GM19463 (cell line): ENCODE measurements at regions not wholly inside any gene's neighbourhood (a gene's known extent, or its start where the extent isn't known, plus 50 kb on each side); places are given as distances from the start of the nearest gene placed in this dataset.

Experiments
- ATAC-seq: cut with Tn5 transposase; IDR thresholded peaks from one replicate; pipeline ENCODE4 v1.9.1; 2021; ENCODE audit warnings: mild to moderate bottlenecking, moderate library complexity; ENCODE audit not compliant: unreplicated experiment

DNA sequence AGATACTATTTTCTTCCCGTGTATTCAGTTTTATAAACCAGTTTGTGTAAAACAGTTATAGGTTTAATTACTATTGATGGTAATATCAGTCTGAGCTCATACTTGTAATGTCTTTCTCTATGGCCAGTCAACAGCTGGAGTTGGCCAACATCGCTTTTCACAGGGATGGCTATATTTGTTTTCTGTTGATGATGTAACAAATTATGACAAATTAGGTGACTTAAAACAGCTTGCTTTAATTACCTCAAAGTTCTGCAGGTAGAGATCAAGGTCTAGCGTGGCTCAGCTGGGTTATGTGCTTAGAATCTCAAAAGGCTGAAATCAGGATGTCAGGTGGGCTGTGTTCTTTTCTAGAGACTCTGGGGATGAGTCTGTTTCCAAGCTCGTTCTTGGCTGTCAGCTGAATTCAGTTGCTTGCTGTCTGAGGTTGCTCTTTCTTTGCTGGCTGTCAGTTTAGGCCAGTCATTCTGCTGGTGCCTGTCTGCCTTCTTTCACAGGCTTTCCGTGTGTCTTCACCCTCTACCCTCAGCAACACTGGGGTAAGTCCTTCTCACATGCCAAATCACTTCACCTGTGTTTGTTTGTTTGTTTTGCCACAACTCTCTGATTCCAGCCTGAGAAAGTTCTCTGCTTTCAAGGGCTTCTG lies 370.2 kb upstream of the E2F7 start:
- ATAC-seq, result no peak

DNA sequence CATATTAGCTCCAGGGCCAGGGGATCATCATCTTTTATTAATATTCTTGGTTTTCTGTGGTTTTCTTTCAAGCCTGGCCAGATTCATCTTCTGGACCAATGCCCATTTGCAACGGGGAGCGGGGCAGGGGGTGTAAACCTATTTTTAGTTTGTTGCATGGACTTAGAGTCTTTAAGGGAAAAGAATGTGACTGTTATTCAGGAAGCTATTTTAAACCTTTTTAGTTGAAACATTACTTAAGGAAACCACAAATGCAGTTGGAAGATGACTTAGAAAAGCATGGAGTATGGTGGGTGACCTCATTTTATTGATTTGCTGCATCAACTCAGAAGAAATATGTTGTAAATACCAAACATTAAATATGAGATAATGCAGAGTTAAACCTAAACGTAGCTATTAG lies 368.4 kb upstream of the E2F7 start:
- no peak for ATAC-seq

DNA sequence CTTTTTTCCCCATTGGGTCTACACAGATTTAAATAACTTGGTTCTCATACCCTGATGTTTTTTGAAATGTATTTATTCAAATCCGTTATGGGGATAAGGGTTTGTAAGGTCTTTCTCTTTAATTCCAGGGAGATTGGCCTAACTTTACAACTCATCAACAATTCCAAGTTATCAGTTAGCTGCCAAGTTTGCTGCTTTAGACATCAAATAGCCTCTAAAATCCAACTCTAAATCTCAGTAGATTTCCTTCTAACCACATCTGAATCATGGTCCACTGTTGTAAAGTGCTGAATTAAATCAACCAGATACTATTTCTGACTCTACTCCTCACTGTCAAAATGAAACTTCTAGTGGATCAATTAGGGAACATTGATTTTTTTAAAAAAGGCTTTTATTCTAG lies 364.1 kb upstream of the E2F7 start:
- ATAC-seq, result no peak

DNA sequence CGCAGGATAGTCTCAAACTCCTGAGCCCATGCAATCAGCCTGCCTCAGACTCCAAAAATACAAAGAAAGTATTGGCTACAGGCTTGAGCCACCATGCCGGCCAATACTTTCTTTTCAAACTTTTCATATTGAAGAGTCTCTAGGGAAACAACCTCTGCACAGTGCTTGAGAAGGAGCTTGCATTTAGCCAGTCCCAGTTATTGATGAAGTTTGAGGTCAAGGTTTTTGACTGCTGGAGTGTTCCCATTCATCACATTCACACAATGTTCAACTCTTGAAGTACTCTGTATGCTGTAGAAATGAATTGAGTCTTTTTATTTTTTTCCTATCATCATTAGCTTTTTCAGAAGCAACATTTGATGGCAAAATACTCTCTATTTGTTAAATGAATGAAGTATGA lies 355.8 kb upstream of the E2F7 start:
- no peak for ATAC-seq

DNA sequence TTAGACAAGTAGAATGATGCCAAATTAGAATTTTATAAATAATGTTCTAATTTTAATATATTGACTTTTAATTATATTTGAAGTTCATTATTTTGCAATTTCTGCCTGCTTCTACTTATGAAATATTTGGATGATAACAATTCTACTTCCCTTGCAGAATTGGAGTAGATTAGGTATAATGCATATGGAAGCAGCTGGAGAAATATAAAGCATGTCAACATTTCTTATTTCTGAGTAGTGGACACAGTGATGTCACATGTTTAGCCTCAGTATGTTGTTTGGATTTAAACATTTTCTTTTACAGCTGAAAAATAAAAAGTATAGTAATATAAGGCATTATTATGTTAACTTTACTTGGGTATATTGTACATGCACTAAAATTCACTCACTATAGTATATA lies 344.2 kb upstream of the E2F7 start:
- ATAC-seq, result no peak

DNA sequence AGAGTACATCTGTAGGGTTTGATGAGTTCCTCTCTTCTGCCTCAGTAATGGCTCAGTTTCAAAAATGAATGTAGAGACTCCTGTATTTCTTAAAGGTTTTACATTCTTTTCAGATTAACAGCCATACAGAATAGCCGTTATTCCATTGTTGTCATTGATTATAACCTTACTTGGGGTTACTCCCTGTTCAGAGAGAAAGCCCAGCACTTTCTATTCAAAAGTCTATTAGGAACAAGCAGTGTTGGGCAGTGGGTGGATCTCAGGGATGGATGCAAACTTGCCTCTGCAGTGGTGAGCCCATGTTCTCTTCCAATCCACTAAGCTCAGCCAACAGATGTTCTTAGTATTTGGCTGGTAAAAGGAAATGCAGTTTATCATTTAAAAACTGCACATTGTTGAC lies 342.6 kb upstream of the E2F7 start:
- no peak for ATAC-seq

DNA sequence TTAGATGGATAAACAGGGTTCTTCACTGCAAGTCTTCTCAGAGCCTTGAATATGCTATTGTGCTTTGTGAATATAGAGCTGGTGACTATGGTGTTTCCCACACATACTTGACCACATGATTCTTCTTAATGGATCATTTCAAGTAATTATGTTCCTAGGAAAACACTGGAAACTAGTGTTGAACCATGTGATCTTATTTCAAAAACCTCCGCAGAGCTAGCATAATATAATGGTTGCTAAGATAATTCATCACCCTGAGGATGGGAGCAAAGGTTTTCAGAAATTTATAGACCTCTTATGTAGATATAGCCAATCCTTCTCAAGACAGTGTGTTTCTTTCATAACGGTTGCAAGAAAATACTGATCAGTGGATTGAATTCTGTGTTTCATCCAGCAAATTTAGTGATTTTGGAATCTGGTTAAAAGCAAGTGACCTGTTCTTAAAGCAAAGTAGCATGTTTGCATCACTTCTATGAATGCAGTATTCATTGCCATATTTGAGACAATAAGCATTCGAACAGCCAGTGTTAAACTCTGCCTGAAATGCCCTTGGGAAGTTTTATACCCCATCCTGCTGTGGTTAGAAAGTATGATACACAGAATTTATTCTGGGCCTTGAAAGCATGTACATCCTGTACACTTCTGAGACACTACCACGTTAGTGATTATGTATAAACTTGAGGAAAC lies 341.0 kb upstream of the E2F7 start:
- ATAC-seq, result no peak

DNA sequence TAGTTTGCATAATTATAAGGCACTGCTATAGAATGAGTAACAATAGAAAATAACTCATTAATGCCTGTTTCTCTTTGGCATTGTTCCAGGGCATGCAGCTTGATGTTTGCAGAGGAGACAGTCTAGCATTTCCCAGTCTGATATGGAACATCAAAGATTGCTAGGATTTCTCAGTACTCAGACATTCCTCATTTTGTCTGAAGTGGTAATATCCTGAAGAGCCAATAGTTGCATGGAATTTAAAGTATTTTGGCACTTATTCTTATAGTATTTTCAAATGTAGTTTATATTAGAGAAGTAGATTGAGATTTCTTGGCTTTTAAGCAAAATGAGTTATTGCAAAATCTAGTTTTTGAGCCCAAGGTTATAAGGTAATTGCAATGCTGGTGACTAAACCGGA lies 337.3 kb upstream of the E2F7 start:
- ATAC-seq, result no peak

DNA sequence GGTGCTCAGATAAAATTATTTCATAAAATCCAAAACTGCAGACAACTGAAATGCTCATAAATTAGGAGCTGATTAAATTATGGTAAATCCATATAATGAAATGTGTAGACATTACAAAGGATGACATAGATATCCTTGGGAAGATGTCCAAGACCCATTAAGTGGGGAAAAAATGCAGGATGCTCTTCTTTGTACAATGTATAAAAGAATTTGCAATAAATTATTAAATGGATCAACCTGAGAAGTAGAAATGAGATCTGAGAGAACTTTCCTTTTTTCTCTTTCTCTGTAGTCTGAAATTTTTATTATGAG lies 336.4 kb upstream of the E2F7 start:
- ATAC-seq, result no peak

DNA sequence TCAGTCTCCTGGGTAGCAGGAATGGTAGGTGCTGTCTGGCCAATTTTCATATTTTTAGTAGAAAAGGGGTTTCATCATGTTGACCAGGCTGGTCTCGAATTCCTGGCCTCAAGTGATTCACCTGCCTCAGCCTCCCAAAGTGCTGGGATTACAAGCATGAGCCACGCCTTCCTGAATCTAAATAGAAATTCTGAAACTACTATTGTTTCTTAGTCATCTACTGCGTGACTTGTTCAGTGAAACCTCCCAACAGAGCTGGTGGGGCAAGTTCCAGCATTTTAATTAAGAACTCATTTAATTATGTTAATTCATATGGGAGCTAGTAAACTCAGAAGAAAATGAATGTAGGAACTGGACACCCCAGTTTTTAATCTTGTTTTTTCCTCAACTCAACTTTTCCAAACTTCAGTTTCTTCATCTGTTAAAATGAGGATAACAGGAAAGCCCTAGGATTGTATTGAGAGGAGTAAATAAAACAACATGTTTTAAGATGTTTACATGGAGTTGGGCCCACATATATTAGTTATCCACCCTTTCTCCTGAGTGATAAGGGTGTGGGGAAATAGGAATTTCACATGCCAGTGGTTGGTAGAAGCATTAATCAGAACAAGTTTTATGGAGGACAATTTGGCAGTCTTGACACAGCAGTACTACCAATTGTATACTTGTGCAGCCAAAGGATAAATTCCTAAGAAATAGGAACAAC lies 335.8 kb upstream of the E2F7 start:
- ATAC-seq, result no peak

DNA sequence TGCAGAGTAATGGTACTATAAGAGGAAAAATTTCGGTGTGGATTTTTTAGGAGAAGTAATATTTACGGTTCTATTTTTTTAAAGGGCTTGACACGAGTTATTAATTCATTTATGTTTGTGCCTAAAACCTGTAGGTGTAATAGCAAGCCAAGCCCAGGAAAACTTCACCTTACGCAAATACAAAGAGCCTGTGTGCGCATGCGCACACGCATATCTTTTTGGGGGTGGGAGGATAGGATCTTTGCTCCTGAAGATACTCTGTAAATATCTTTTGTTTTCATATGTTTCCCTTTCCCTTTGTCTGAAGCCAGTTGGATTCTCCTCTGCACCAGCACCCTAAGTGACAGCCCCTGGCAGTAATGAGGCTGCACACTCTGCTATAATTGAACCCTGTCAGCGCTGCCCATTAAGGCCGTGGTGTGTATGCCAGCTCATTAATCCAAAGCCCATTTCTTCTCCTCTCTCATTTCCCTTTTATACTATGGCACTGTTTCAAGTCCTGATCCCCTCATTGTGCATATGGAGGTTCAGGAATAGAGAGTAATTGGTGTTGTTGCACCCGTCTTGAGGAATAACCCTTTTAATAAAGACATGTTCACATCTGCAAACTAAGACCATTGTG lies 327.2 kb upstream of the E2F7 start:
- ATAC-seq, result no peak

DNA sequence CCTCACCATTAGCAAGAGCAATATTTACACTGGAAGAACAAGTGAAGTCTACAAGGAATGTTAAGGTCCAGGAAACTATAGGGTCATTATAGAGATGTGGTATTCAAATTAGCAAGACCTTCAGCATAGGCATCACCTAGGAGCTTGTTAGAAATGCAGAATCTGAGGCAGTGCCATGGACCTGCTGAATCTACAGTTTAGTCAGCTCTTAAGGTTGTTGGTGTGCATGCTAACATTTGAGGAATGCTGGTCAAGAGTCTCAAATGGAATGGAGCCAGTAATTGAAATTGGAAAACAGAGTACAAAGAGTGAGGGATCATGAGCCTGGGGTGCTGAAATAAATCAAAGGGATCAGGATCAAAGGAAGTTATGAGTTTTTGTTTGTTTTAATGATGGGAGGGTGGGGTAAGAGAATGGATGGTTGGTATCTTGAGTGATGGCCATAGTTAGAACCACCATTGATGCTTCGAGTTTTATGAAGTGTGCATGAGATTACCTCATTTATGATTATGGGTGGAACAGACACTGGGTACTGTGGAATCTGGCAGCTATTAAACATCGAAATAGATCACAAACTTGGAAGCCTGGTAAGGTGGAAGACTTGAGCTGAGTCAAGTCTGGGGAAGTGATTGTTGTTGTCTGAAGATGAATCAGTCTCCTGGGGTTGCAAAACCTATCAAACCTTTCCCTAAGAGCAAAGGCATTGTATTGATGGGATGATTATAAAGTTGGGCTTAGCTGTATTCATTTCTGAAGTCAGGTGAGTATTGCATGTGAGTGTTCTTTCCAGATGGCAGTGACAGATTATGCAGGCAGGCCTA lies 323.3 kb upstream of the E2F7 start:
- ATAC-seq, result no peak

DNA sequence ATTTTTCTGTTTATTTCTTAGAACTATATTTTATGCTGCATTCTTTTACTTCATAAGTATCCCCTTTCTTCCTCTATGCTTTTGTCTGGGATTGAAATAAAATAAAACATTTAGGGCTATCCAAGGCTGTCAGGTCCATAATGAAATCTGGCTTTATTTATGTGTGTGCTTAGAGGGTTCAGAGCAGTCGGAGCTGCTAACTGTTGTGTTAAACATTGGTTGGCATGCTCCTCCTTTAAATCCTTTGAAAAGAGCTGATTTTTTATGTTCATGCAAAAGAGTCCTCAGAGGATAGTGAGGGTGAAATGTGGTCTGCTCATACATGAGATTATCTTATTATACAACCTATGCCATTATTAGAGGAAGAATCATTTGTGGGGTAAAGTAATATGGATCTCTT lies 322.3 kb upstream of the E2F7 start:
- no peak for ATAC-seq

DNA sequence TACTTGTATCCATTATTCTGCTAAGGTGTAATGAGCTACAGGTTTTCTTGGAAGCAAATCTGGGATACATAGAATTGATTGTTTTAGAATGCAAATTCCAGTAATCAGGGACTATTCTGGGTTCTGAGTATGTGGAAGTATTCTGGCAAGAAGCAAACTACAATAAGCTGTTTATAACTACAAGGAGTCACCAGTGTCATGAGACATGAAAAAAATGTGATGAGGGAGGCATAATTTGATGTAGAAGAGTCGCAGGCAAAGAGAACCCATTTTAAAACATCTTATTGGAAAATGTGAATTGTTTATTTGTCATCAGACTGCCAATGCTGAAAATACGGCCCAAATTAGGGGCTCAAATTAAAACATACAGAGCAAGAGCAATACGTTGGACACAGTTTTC lies 321.8 kb upstream of the E2F7 start:
- ATAC-seq, result no peak

DNA sequence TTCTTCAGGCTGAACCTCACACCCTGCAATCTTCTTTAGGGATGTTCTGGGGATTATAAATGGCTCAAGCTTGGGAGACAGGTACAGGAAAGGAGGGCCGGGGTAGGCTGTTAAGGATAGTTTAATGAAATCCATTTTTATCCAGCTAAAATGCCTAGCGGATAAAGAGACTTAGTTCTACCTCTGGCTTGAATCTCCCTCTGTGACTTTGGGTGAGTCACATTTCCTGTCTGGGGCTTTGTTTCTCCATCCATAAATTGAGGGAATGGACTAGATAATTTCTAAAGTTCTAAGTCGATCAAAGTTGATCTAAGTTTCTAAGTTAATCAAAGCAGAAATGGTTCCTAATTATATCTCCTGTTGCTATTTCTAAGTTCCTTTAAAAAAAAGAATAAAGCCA lies 319.6 kb upstream of the E2F7 start:
- no peak for ATAC-seq

DNA sequence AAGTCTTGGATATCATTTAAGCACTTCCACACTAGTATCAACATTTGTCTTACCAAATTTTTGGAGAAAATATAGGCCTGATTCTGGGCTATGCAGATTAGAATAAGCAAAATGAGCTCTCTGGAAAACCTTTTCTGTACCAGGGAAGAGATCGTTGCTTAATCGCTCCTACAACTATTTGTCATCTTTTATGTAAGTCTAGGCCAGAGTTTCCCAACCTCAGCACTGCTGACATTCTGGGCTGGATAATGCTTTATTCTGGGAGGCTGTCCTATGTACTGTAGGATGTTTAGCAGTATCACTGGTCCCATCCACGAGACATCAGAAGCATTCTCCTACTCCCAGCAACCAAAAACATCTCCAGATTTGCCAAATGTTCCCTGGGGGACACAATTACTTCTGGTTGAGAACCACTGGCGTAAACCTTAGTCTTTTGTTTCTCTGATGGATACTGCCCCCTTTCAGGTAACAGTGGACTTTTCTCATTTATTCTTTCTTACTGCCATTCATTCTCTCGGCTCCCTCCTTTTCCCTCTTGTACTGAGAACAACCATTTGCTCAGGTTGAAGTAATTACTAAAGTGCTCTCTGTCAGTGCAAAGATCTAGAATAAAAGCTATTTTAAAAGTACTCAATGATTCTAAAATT lies 316.9 kb upstream of the E2F7 start:
- ATAC-seq, result no peak

DNA sequence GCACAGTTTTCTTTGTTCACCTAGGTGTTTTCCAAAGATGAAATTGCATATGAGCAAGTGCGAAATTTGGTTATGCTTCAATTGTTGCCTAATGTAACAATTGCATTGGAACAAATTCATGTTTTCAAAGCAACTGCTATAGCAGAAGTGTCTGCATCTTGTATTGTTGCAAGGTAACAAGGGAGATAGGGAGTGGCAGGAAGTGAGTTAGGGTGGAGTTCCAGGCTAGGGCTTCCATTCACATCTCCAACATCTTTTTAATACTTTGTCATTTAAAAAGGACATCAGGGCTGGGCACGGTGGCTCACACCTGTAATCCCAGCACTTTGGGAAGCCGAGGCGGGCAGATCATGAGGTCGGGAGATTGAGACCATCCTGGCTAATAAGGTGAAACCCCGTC lies 312.3 kb upstream of the E2F7 start:
- ATAC-seq, result no peak

DNA sequence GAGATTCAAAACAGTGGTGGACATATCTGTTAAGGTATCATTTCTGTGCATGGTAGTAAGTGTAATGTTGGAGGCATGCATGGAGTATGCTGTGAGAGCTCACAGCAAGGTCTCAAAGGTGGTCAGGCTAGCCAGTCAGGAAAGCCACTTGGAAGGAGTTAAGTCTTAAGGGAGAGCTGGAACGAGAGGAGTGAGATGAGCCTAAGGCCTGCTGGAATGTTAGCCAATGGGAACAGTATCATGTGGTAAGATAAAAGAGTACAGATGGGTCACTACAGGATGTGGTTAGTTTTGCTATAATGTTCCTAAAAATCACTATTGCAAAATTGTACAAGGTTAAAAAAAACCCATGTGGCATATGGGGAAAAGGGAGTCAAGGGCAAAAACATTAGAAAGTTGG lies 311.7 kb upstream of the E2F7 start:
- no peak for ATAC-seq

DNA sequence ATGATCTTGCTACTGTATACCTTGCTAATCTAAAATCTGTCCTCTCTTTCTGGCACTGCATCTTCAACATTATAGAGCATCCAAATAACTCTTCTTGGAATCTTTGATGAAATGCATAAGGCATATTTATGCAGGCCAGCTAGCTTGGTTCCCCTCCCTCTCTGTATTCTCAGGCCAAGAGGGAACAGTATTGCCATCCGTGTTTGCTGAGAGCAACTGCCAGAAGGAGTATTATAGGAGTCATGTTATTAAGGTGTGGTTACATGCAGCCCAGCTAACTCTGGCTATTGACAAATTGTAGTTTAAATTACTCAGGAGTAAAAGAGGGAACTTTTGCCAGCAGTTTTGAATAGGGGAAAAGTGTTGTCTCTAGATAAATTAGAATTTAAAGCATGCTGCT lies 309.3 kb upstream of the E2F7 start:
- no peak for ATAC-seq

DNA sequence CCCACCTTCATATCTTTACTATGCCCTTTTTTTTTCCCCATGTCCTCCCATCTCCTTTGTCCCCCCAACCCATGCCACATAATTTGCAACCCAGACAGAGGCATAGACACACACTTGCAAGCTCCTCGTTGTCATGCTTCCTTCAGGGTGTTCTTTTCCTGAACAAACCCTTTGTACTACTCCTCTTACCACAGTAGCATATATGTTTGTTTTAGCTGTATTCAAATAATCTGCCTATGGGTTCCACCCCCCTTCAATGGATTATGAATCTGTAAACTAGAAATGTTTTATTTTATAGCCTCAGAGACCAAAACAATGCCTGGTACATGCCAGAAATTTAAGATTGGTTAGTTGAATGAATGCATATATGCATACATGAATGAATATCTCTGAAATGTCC lies 307.1 kb upstream of the E2F7 start:
- no peak for ATAC-seq

DNA sequence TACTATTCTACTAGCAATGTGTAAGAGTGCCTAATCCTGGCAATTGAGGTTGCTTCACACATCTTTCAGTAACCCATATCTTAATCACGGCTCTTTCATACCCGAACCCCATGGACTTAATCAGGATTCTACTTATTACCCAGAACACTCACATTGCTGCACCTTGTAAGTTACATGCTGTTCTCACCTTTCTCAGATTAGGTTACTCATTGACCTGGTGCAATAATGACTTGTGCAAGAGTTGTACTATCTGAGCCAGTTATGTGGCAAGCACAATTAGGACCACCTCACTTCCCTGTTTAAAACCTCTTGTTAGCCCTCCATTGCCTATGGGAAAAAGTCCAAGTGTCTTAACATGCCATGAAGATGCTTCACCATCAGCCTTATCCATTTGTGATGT lies 306.7 kb upstream of the E2F7 start:
- ATAC-seq, result no peak
